Omental fat pad (tissue), 3 donors: ENCODE measurements at regions not wholly inside any gene's neighbourhood (a gene's known extent, or its start where the extent isn't known, plus 50 kb on each side); places are given as distances from the start of the nearest gene placed in this dataset.

Source experiments
- ATAC-seq: fragments of 150-250 bp; one replicate; pipeline ENCODE4 v1.9.1; 2016; ENCODE audit warnings: mild to moderate bottlenecking, moderate library complexity; ENCODE audit not compliant: low FRiP score
- DNase-seq: peaks from one replicate; pipeline ENCODE4 v3.0.0-alpha.2; 2019; ENCODE audit warnings: low spot score
- CTCF ChIP-seq, 3 donors: fragments of 450-650 bp; IDR thresholded peaks; one replicate each; pipeline ENCODE4 v1.5.1; 2016 to 2017; ENCODE audit warnings: antibody characterized with exemption in 3 of 3, mild to moderate bottlenecking in 3 of 3, moderate library complexity in 2 of 3

GRCh38 chr1:13931226-13931625 lies 231.2 kb downstream of the PRDM2 start:
- DNase-seq (no peak), ATAC-seq (no peak)
- TF ChIP-seq CTCF (IDR thresholded peaks at IDR 0.05), result no peak

GRCh38 chr1:13935336-13935735 lies 235.3 kb downstream of the PRDM2 start:
- TF ChIP-seq CTCF (IDR thresholded peaks at IDR 0.05), result no peak
- DNase-seq, result no peak

GRCh38 chr1:13941315-13941714 lies 241.3 kb downstream of the PRDM2 start:
- TF ChIP-seq CTCF (IDR thresholded peaks at IDR 0.05), result no peak
- ATAC-seq (no peak), DNase-seq (no peak)

More at GRCh38 chr1:13935336-13935735, 235.3 kb downstream of the PRDM2 start:
- ATAC-seq, result no peak

GRCh38 chr1:13943055-13943454 lies 243.1 kb downstream of the PRDM2 start:
- no peak for TF ChIP-seq CTCF (IDR thresholded peaks at IDR 0.05)
- no peak for ATAC-seq
- DNase-seq, result no peak

GRCh38 chr1:13945856-13946255 lies 245.9 kb downstream of the PRDM2 start:
- ATAC-seq (no peak), DNase-seq (no peak)
- TF ChIP-seq CTCF (IDR thresholded peaks at IDR 0.05), result no peak

- ATAC-seq, result no peak
- no peak for DNase-seq
- no peak for TF ChIP-seq CTCF (IDR thresholded peaks at IDR 0.05)
These were observed 247.7 kb downstream of the PRDM2 start for GRCh38 chr1:13947658-13948057.

- ATAC-seq, result no peak
- no peak for DNase-seq
- no peak for TF ChIP-seq CTCF (IDR thresholded peaks at IDR 0.05)
These were observed 248.4 kb downstream of the PRDM2 start for GRCh38 chr1:13948396-13948795.
